ENCODE measurements at regions not wholly inside any gene's neighbourhood (a gene's known extent, or its start where the extent isn't known, plus 50 kb on each side); places are given as distances from the start of the nearest gene placed in this dataset.

DNA sequence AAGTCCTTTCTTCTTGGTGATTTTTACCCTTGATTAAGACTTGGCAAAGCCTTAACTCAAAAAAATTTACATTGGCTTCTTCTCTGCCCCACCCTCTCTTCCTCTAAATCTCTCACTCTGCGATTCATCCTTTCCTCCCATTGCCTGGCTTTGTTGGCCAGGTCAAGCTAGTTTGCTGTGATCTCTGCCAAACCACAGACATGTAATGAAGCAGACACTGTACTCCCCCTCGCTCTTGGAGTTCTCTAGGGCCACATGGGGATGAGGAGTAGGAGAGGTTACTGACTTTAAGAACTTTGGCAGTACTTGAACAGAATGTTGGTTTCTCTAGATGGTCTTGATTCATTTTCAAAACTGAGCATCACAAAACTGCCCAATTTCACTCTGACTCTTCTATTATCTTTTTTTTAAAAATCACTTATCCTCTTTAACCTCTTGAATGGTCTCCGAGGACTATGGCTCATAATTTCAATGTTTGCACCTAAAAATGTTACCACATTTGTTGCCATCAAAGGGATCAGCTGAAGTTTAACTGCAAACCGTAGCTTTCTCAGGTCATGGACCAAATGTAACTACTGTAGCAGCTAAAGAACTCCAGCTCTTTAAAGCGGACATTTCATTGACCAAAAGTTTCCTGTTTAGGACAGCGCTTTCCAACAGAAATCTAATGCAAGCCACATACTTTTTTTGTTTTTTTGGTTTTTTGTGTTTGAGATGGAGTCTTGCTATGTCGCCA, 62.7 kb upstream of the IPO9 start:
- Histone ChIP-seq H3K27me3 (ENCODE audit: control insufficient read depth, insufficient read depth, low read length) (no peaks in the 10 kb centered on the region), H3K36me3 (ENCODE audit: control insufficient read depth, insufficient read depth, low read length) (no peaks in the 10 kb centered on the region), H3K4me3 (ENCODE audit: low read depth, low read length) (no peak overlapping the region)
- no peak for DNase-seq (ENCODE audit: low read depth)
- TF ChIP-seq, protein P1, sequence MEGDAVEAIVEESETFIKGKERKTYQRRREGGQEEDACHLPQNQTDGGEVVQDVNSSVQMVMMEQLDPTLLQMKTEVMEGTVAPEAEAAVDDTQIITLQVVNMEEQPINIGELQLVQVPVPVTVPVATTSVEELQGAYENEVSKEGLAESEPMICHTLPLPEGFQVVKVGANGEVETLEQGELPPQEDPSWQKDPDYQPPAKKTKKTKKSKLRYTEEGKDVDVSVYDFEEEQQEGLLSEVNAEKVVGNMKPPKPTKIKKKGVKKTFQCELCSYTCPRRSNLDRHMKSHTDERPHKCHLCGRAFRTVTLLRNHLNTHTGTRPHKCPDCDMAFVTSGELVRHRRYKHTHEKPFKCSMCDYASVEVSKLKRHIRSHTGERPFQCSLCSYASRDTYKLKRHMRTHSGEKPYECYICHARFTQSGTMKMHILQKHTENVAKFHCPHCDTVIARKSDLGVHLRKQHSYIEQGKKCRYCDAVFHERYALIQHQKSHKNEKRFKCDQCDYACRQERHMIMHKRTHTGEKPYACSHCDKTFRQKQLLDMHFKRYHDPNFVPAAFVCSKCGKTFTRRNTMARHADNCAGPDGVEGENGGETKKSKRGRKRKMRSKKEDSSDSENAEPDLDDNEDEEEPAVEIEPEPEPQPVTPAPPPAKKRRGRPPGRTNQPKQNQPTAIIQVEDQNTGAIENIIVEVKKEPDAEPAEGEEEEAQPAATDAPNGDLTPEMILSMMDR (IDR thresholded peaks at IDR 0.05; ENCODE audit: insufficient read depth, low read length, poor library complexity, severe bottlenecking), result no peak

DNA sequence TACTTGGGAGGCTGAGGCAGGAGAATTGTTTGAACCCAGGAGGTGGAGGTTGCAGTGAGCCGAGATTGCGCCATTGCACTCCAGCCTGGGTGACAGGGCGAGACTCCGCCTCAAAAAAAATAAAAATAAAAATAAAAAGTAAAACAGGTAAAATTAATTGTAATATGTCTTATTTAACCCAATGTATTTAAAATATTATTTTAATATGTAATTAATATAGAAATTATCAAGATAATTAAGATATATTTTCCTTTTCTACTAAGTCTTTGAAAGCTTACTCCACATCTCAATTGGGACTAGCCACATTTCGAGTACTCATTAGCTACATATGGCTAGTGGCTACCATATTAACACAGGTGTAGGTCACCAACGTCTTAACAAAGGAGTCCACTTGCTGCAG, 61.6 kb upstream of the IPO9 start:
- TF ChIP-seq, protein P1 (IDR thresholded peaks at IDR 0.05; ENCODE audit: insufficient read depth, low read length, poor library complexity, severe bottlenecking), result no peak
- Histone ChIP-seq H3K36me3 (ENCODE audit: control insufficient read depth, insufficient read depth, low read length) (no peaks in the 10 kb centered on the region), H3K4me3 (ENCODE audit: low read depth, low read length) (no peak overlapping the region), H3K27me3 (ENCODE audit: control insufficient read depth, insufficient read depth, low read length) (no peaks in the 10 kb centered on the region)
- DNase-seq (ENCODE audit: low read depth), result no peak

DNA sequence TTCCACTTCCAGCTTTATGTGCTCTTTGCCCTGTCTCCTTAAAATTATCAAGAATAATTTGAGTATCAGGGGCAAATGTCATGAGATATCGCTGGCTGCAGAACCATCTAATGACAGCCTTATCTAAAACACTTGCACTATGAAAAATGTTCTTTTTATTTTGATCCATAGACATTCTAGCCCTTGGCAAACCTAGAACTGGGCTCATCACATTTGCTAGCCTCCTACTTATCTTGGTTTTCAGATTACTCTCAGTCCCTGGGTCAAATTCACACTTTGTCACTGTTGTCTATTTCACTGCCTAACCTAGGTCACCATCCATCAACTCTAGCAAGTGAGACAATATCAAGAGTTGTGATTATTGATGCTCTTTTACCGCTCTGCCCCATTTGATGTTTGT, 59.9 kb upstream of the IPO9 start:
- Histone ChIP-seq H3K27me3 (ENCODE audit: control insufficient read depth, insufficient read depth, low read length) (no peaks in the 10 kb centered on the region), H3K4me3 (ENCODE audit: low read depth, low read length) (no peak overlapping the region), H3K36me3 (ENCODE audit: control insufficient read depth, insufficient read depth, low read length) (no peaks in the 10 kb centered on the region)
- DNase-seq (ENCODE audit: low read depth), result no peak
- TF ChIP-seq, protein P1 (IDR thresholded peaks at IDR 0.05; ENCODE audit: insufficient read depth, low read length, poor library complexity, severe bottlenecking), result no peak

DNA sequence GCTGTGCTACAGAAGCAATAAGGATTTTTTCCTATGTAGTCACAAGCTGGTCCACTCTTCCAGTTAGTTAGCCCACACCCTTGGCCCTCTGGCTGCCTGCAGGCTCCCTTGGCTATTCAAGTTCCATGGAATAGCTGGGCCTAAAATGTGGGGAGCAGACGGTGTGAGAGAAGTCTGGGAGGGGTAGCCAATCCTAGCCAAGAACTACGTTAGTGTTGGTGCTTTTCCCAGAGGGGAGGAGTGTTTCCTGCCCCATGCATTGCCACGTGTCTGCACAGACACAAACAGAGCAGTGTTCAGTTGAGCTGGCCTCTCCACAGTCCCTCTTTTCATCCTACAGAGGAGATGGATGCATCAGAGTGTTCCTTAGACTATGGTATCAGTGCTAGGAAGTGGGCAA, 59.0 kb upstream of the IPO9 start:
- DNase-seq (ENCODE audit: low read depth), result no peak
- TF ChIP-seq, protein P1 (IDR thresholded peaks at IDR 0.05; ENCODE audit: insufficient read depth, low read length, poor library complexity, severe bottlenecking), result no peak

DNA sequence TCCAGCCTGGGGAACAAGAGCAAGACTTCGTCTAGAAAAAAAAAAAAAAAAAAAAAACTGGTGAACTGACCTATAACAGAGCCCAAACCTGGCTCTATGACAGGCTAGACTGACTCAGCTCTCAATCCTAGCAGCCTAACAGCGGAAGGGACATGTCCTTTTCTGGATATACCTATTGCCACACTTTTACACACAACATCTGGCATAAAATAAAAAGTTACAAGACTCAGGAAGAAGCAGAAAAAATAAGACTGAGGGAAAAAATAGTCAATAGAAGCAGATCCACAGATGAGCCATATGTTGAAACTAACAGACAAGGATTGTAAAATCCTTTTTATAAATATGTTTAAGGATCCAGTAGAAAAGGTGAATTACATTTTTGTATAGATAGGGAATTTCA, 57.5 kb upstream of the IPO9 start:
- TF ChIP-seq, protein P1 (IDR thresholded peaks at IDR 0.05; ENCODE audit: insufficient read depth, low read length, poor library complexity, severe bottlenecking), result no peak
- no peak for DNase-seq (ENCODE audit: low read depth)

More for the DNA sequence above, 59.0 kb upstream of the IPO9 start:
- Histone ChIP-seq H3K36me3 (ENCODE audit: control insufficient read depth, insufficient read depth, low read length) (no peaks in the 10 kb centered on the region), H3K4me3 (ENCODE audit: low read depth, low read length) (no peak overlapping the region), H3K27me3 (ENCODE audit: control insufficient read depth, insufficient read depth, low read length) (no peaks in the 10 kb centered on the region)

DNA sequence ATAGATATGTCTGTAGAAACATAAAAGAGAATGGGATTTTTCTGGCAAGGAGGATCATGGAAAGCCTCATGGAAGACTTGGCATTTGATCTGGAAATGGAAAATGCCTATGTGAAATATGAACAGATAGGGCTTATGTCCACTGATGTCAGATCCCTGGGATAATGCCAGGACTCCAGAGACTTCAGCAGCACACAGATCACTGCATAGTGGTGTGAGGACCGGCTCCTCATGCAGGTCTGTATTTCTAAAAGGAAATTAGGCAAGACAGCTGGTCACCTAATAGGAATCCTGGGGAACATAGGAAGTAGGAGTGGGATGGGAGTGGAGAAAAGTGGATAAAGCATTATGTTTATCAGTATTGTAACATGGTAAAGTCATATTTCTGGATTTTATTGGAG, 56.8 kb upstream of the IPO9 start:
- no peak for DNase-seq (ENCODE audit: low read depth)
- no peaks in the 10 kb centered on the region for H3K36me3 ChIP-seq (ENCODE audit: control insufficient read depth, insufficient read depth, low read length)
- H3K4me3 ChIP-seq (ENCODE audit: low read depth, low read length), result no peak overlapping the region
- no peaks in the 10 kb centered on the region for H3K27me3 ChIP-seq (ENCODE audit: control insufficient read depth, insufficient read depth, low read length)
- TF ChIP-seq, protein P1 (IDR thresholded peaks at IDR 0.05; ENCODE audit: insufficient read depth, low read length, poor library complexity, severe bottlenecking), result no peak

More for the DNA sequence above, 57.5 kb upstream of the IPO9 start:
- no peaks in the 10 kb centered on the region for H3K27me3 ChIP-seq (ENCODE audit: control insufficient read depth, insufficient read depth, low read length)
- H3K36me3 ChIP-seq (ENCODE audit: control insufficient read depth, insufficient read depth, low read length), result no peaks in the 10 kb centered on the region
- H3K4me3 ChIP-seq (ENCODE audit: low read depth, low read length), result no peak overlapping the region

Data from kidney epithelial cell (primary cell).